ENCODE measurements at regions not wholly inside any gene's neighbourhood (a gene's known extent, or its start where the extent isn't known, plus 50 kb on each side); places are given as distances from the start of the nearest gene placed in this dataset.

DNA sequence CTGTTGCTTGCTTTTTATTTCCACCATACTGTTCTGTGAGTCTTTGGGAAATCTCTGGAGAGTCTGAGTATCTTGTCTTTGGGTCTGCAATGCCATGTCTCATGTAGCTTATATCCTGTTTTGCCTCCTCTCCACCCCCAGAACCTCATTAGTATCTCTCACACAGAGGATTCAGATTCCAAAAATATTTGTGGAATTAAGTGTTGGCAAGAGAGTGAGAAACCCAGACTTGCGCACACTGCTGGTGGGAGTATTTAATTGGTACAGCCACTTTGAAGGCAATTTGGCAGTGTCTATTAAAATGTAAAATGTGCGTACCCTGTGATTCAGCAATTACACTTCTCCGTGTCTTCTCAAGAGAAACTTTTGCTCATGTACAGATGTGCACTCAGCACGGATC is 68.6 kb downstream of the ZNF621 start:
- no peak for DNase-seq (ENCODE audit: low read depth in 4 of 4, low spot score in 3 of 4)

DNA sequence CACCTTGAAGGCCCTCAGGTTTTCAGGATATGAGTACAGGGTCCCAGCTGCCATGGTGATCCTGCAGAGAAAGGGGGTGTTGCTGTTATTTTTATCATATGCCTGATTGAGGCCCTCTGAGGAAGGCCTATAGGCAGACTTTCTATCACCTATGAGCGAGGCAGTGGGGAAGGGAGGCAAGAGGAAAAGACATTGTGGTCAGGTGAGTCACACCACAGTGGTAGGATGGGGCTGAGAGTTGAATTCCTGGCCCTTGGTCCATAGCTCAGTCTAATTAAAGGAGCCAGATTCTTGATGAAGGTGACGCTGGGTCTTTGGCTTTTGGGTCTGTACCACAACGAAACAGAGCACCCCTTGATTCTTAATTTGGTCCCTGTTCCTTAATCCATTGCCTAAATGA is 72.7 kb downstream of the ZNF621 start:
- no peak for DNase-seq (ENCODE audit: low read depth in 4 of 4, low spot score in 3 of 4)

GRCh38 chr3:40598338-40598737 is 73.6 kb downstream of the ZNF621 start:
- no peak for DNase-seq (ENCODE audit: low read depth in 4 of 4, low spot score in 3 of 4)

- DNase-seq (ENCODE audit: low read depth in 4 of 4, low spot score in 3 of 4): no peak
Measured at GRCh38 chr3:40598962-40599361, 74.2 kb downstream of the ZNF621 start.

- no peak for DNase-seq (ENCODE audit: low read depth in 4 of 4, low spot score in 3 of 4)
Measured at GRCh38 chr3:40602778-40603385, 78.1 kb downstream of the ZNF621 start.

DNA sequence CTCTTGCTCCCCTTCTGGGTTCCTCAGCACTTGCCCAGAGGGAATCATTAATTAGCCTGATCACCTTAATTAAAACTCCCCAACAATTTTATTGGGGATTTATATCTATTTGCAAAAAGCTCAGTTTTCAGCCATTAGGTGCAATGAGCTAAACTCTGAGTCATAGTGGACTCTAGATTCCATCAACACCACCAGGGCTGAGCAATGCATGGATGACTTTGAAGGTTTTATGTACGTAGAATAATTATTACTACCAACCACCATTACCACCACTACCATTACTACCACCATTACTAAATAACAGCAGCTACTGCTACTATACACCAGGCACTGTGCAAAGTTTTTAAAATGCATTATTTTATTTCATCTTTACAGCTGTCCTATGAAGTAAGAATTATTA is 81.2 kb downstream of the ZNF621 start:
- no peak for DNase-seq (ENCODE audit: low read depth in 4 of 4, low spot score in 3 of 4)

DNA sequence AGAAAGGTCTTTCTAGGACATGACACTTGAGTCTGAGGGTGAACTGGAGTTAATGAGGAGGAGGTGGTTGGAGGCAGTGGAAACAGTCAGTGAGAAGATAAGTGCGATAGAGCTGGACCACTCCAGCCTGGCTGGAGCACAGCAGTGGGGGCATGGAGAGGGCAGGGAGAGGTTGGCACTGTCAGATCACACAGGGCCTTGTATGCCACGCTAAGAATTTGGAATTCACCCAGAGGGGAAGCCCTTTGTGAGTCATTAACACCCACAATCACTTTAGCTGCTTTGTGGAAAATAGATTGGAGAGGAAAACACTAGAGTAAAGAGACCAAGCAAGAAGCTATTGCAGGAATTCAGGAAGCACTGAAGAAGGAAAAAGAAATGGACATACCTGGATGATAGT is 83.3 kb downstream of the ZNF621 start:
- DNase-seq (ENCODE audit: low read depth in 4 of 4, low spot score in 3 of 4): no peak

DNA sequence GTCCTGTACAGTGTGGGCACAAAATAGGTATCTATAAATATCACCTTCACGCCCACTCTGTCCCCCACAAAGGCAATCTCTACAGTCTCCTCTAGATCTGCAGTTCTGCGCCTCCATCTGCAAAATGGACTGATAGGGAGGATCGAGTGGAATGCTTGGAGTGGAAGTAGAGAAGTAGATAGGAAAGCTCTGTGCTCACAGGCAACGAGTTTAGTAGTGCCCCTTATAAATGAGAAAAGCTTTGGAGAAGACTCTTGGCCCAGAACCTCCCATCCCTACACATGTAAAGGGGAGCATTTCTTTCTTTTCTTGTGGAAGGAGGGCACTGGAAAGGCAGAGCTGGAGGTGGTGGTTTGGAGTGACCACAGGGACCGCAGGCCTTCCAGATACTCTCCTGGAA is 88.5 kb downstream of the ZNF621 start:
- DNase-seq (ENCODE audit: low read depth in 4 of 4, low spot score in 3 of 4): no peak

GRCh38 chr3:40615110-40615915 is 90.6 kb downstream of the ZNF621 start:
- DNase-seq (ENCODE audit: low read depth in 4 of 4, low spot score in 3 of 4): no peak

DNA sequence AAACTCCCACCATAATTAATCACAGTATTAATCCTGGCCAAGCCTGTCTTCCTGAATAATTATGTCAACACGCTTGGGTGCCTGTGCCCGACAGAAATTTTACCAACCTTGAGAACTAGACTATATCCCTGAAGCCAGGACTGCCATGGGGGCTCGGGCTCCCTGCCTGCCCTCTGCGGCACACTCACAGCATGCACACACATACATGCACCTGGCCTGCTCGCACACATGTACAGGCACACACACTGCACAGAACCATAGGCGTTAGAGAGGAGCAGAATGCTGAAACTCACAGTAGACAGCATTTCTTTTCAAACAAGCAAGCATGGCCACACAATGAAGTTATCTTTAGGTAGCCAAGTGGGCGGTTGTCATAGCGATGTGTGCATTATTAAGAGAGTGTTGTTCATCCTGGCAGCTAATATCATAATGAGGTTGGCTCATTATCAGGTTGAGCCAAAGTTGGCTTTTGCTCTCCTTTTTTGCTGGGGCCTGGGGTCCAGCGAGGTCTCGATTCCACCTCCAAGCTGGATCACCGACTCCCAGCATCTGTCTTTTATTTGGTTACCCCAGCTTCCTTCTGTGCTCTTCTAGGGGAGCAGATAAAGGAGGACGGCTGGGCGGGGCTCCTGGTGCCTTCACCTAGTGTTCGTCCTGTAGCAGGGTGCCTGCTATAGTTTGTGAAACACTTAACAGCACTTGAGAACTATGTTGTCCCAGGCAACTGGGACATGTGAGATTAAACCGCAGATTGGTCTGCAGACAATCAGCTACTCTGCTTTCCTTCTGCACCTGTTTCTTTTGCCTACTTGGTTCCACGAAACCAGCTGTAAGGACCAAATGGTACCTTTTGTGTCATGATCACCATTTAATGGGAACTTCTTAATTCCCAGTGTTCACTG is 91.4 kb downstream of the ZNF621 start:
- no peak for DNase-seq (ENCODE audit: low read depth in 4 of 4, low spot score in 3 of 4)

- no peak for DNase-seq (ENCODE audit: low read depth in 4 of 4, low spot score in 3 of 4)
Measured at GRCh38 chr3:40617084-40617483, 92.3 kb downstream of the ZNF621 start.

GRCh38 chr3:40618158-40618557 is 93.4 kb downstream of the ZNF621 start:
- no peak for DNase-seq (ENCODE audit: low read depth in 4 of 4, low spot score in 3 of 4)

DNA sequence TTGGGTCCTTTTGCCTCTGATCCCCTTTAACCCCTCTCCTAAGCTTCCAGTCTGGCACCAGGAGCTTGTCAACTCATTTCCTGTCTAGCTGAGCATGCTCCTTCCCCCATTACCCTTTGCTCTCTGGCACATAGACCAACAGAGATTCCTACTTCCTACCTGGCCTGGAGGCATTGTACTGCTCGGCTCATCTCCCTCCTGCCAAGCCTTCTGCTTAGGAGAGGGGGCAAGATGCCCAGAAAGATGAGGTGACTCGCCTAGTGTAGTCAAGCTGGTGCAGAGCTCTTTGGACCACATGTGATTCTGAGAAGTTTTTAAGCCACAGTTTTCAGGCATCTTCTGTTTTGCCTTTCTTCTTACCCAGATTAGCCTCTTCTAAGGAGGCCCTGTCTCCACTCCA is 95.4 kb downstream of the ZNF621 start:
- DNase-seq (ENCODE audit: low read depth in 4 of 4, low spot score in 3 of 4): no peak

- no peak for DNase-seq (ENCODE audit: low read depth in 4 of 4, low spot score in 3 of 4)
Measured at GRCh38 chr3:40621252-40621651, 96.5 kb downstream of the ZNF621 start.

DNA sequence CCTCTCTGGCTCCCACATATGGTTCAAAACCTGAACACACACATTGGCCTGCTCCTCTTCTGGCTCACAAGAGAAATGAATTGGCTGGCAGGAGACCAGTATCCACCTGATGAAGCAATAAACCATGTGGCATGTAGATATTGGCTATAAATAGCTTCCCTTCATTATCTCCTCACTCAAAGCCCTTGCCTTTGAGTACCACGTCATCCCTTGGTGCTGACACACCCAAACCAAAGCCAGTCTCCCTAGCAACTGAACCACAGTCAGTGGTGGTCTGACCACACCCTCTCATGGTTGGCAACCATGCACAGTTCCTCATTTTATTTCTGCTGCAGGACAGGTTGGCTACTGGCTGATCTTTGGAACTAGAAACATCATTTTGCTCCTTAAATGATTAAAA is 98.8 kb downstream of the ZNF621 start:
- DNase-seq (ENCODE audit: low read depth in 4 of 4, low spot score in 3 of 4): no peak

DNA sequence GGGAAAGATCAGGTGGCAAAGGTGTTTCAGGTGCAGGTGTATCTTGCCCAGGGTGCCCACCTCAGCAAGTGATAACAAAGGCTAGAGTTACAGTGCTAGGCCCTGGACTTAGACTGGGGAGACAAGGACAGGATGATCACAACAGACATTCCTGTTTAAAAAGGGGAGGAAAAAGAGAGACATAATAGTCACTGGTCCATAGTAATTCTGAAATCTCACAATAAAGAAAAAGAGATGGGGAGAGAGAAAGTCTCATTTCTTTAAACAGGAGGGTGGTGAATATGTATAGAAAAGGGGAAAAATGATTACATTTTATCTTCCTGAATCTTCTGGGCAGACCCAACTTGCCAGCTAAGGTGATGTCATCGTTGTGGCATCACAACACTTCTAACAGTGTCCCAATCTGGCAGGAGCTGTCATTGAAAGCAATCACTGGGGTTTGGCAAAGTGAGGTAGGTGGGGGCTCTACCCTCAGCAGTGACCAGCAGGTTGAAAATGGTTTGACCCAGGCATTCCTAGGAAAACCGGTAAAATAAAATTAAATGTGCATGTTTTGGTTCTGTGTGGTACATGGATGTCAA is 99.5 kb downstream of the ZNF621 start:
- no peak for DNase-seq (ENCODE audit: low read depth in 4 of 4, low spot score in 3 of 4)

DNA sequence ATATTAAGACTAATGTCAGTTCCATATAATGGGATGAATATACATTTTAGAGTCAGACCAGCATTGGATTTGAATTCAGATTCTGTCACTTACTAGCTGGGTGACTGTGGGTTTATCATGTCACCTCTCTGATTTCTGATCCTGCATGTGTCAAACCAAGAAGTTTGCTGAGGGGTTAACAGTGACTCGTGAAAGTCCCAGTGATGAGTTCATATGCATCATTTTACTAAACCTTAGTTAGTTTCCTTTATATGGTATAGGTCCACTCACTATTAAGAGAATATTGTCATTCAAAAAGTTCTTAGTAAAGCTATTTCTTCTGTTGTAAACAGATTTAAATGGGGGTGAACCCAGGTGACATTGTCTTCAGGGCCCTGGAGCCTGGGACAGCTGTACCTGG is 102.3 kb downstream of the ZNF621 start:
- no peak for DNase-seq (ENCODE audit: low read depth in 4 of 4, low spot score in 3 of 4)

DNA sequence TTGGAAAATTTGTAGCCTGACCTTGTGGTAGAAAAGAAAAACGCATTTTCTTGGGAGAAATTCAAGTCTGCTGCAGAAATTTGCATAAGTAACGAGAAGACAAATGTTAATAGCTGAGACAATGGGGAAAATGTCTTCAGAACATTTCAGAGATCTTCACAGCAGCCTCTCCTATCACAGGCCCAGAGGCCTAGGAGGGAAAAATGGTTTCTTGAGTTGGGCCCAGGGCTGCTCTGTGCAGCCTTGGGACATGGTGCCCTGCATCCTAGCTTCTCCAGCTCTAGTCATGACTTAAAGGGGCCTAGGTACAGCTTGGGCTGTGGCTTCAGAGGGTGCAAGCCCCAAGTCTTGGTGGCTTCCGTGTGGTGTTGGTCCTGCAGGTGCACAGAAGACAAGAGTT is 104.2 kb downstream of the ZNF621 start:
- no peak for DNase-seq (ENCODE audit: low read depth in 4 of 4, low spot score in 3 of 4)

DNA sequence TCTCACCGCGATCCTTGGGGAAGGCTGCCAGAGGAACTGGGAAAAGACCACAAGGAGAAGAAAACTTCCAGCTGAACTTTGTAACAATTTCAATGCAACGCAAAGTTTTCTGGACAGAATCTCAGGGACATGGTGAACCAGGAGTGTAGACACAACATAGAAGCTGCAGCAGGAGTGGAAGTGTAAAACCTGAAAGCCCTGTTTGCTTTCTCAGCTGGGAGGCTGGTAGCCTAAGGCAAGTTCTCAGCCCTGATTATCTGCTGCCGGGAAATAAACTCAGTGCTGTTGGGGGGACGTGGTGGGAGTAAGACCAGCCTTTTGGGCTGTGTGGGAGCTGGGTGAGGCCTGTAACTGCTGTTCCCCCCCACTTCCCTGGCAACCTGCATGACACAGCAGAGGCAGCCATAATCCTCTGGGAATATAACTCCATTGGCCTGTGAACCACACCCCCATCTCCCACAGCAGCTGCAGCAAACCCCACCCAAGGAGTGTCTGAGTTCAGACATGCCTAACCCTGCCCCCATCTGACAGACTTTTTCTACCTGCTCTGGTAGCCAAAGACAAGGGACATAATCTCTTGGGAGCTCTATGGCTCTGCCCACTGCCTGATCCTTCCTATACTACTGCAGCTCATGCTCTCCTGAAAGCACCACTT is 106.7 kb downstream of the ZNF621 start:
- no peak for DNase-seq (ENCODE audit: low read depth in 4 of 4, low spot score in 3 of 4)

DNA sequence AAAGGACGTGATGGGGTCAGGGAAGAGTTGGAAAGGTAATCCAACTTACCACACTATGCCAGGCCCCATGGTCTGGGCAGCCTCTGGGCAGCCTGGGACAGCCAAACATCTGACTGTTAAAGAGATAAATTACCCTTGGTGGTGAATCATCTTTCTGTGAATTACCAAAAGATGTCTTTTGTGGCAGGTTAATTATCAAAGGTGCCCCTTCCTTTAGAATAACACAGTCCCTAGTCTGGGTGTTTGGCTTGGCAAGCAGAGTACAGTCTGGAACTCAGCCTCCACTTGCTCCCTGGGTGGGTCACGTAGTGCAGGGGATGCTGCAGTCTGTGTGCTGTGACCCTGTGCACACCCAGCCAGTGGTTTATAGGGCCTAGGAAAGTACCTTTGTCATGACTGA is 113.1 kb downstream of the ZNF621 start:
- no peak for DNase-seq (ENCODE audit: low read depth in 4 of 4, low spot score in 3 of 4)

DNA sequence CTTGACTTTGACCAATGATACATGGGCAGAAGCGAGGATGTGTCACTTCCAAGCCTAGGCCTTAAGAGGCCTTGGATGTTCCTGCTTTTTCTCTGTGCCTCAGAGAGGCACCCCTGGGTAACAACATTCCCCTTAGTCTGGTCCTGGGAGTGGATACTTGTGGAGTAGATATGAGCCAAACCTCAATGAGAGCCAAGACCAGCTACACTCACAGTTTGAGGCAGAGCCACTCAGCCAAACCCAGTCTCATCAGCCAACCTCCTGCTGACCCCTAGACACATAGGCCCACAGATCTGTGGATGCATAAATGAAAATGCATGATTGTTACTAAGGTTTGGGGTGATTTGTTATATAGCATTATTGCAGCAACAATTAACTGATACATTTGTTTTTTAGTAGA is 114.2 kb downstream of the ZNF621 start:
- no peak for DNase-seq (ENCODE audit: low read depth in 4 of 4, low spot score in 3 of 4)

Measured in left renal pelvis (tissue), 4 donors.